ENCODE measurements at regions not wholly inside any gene's neighbourhood (a gene's known extent, or its start where the extent isn't known, plus 50 kb on each side); places are given as distances from the start of the nearest gene placed in this dataset.

DNA sequence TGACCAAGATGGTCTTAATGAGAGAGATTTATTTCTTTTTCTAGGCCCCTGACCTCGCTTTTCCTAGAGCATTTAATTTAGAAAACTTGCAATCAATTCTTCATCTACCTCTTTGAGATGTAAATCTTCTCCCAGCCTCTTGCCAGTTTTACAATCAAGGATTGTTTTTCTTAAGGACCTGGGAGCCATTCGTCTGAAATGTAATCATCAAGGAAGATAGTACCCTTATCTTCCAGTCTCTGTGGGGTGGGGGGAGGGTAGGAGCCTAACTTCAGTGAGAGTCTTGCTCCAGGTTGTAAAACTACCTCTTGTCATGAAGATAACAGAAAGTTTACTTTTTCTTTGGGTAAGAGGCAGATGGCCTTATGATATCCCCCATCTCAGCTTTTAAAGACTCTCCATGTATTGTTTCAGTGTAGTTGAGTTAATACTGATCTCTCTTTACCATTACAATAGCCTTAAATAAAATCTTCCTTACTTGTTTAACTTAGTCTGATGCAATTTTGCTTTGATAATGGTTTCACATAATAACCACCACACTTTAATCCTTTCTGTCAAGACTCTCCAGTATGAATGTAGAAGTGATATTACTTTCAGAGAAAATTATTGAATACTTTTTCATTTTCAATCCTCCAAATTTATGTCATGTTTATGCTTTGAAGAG, 110.2 kb upstream of the CPHXL start:
- no peaks in the 10 kb centered on the region for H3K4me1 ChIP-seq
- H3K4me3 ChIP-seq: no peak overlapping the region
- no peak overlapping the region for H3K27ac ChIP-seq
- no peak for DNase-seq
- no peaks in the 10 kb centered on the region for H3K36me3 ChIP-seq
- TF ChIP-seq, protein P1, sequence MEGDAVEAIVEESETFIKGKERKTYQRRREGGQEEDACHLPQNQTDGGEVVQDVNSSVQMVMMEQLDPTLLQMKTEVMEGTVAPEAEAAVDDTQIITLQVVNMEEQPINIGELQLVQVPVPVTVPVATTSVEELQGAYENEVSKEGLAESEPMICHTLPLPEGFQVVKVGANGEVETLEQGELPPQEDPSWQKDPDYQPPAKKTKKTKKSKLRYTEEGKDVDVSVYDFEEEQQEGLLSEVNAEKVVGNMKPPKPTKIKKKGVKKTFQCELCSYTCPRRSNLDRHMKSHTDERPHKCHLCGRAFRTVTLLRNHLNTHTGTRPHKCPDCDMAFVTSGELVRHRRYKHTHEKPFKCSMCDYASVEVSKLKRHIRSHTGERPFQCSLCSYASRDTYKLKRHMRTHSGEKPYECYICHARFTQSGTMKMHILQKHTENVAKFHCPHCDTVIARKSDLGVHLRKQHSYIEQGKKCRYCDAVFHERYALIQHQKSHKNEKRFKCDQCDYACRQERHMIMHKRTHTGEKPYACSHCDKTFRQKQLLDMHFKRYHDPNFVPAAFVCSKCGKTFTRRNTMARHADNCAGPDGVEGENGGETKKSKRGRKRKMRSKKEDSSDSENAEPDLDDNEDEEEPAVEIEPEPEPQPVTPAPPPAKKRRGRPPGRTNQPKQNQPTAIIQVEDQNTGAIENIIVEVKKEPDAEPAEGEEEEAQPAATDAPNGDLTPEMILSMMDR (IDR thresholded peaks at IDR 0.05): no peak
- TF ChIP-seq EP300 (IDR thresholded peaks at IDR 0.05): no peak
- no peak for TF ChIP-seq POLR2AphosphoS5 (IDR thresholded peaks at IDR 0.05)
- TF ChIP-seq POLR2A (IDR thresholded peaks at IDR 0.05): no peak
- no peaks in the 10 kb centered on the region for H3K27me3 ChIP-seq
- 20 to 39% methylated on average over 2 of the region's 2 CpGs for WGBS, 2 donors
- H3K9me3 ChIP-seq: no peaks in the 10 kb centered on the region
- intact Hi-C loops (cut with DNase I): no loop called here

DNA sequence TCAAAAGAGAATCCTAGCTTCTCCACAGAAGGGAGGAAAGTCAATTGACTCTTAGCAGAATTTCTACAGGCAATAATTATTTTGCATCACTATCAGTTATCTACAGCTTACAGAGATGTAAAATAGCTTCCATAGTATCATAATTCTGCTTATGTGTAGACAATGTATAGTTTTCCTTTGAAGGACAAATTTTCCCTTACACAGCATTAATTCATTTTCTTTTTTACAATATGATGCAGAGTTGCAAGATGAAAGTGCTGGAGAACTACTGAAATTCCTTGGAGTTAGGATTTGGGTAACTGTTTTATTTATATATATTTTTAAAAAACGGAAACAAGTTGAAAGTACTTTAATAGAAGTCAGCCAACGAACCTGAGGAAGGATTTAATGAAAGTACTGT, 111.0 kb upstream of the CPHXL start:
- 65 to 74% methylated on average over 2 of the region's 2 CpGs for WGBS, 2 donors

DNA sequence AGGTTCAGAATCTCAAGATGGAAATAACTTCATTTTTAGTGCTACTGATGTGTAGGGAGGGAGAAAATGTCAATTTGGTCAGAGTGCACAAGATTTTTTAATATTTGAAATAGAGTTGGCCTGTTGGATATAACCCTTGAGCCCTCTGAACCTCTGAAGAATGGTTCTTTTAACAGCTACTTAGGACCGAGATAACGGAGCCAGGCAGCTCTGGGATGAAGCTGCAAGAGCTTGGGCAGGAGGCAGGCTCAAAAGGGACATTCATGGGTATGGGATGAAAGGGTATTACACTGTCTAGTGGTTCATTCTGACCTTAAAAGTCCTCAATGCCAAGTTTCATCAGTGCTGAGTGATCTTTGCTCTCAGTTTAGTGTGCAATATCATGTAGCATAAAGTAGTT, 111.4 kb upstream of the CPHXL start:
- no peak for TF ChIP-seq POLR2AphosphoS5 (IDR thresholded peaks at IDR 0.05)
- H3K4me1 ChIP-seq: no peaks in the 10 kb centered on the region
- 67 to 71% methylated on average over 2 of the region's 2 CpGs for WGBS, 2 donors
- DNase-seq: no peak
- no peaks in the 10 kb centered on the region for H3K36me3 ChIP-seq
- H3K9me3 ChIP-seq: no peaks in the 10 kb centered on the region
- H3K27me3 ChIP-seq: no peaks in the 10 kb centered on the region
- intact Hi-C loops (cut with DNase I): no loop called here
- H3K27ac ChIP-seq: no peak overlapping the region
- no peak overlapping the region for H3K4me3 ChIP-seq

More for the DNA sequence above, 111.0 kb upstream of the CPHXL start:
- H3K27ac ChIP-seq: no peak overlapping the region
- intact Hi-C loops (cut with DNase I): no loop called here
- no peak for DNase-seq
- no peaks in the 10 kb centered on the region for H3K27me3 ChIP-seq
- TF ChIP-seq POLR2A (IDR thresholded peaks at IDR 0.05) (no peak), EP300 (IDR thresholded peaks at IDR 0.05) (no peak), POLR2AphosphoS5 (IDR thresholded peaks at IDR 0.05) (no peak)
- TF ChIP-seq, protein P1 (IDR thresholded peaks at IDR 0.05): no peak
- no peaks in the 10 kb centered on the region for H3K36me3 ChIP-seq
- no peak overlapping the region for H3K4me3 ChIP-seq
- H3K9me3 ChIP-seq: no peaks in the 10 kb centered on the region
- no peaks in the 10 kb centered on the region for H3K4me1 ChIP-seq

DNA sequence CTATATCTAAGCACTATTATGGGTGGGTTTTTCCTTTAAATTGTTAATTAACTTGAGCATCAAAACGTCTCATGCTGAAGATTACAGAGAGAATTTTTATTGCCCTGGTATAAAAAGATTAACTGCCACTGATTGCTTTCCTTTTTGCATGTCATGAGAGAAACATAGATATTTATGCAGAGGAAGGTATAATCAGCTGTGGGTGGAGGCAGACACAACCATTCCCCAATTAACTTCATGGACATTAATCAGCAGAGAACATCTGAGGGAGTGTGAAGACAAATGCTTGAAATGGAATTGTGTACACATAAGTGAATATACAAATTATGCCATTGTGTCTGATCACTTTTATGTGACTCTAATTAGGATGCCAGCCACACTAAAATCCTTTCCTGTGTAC, 115.2 kb upstream of the CPHXL start:
- no peak overlapping the region for H3K27ac ChIP-seq
- TF ChIP-seq EP300 (IDR thresholded peaks at IDR 0.05) (no peak), POLR2AphosphoS5 (IDR thresholded peaks at IDR 0.05) (no peak), POLR2A (IDR thresholded peaks at IDR 0.05) (no peak)
- TF ChIP-seq, protein P1 (IDR thresholded peaks at IDR 0.05): no peak
- WGBS, 2 donors: 1 to 8% methylated on average over 1 of the region's 1 CpG
- no peaks in the 10 kb centered on the region for H3K4me1 ChIP-seq
- no peaks in the 10 kb centered on the region for H3K36me3 ChIP-seq
- no peak for DNase-seq
- intact Hi-C loops (cut with DNase I): no loop called here
- H3K4me3 ChIP-seq: no peak overlapping the region
- no peaks in the 10 kb centered on the region for H3K27me3 ChIP-seq
- H3K9me3 ChIP-seq: no peaks in the 10 kb centered on the region

DNA sequence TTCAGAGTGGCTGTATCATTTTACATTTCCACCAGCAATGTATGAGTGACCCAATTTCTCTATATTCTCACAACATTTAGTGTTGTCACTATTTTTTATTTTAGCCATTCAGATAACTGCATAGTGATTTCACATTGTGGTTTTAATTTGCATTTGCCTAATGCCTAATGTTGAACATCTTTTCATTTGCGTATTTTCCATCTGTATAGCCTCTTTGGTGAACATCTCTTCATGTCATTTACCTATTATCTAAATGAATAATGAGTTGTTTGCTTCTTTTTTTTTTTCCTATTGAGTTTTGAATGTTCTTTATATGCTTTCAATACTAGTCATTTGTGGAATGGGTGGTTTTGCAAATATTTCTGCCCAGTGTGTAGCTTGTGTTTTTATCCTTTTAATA, 120.9 kb upstream of the CPHXL start:
- Histone ChIP-seq H3K36me3 (no peaks in the 10 kb centered on the region), H3K4me1 (no peaks in the 10 kb centered on the region), H3K27ac (no peak overlapping the region), H3K27me3 (no peaks in the 10 kb centered on the region), H3K4me3 (no peak overlapping the region), H3K9me3 (no peaks in the 10 kb centered on the region)
- no peak for TF ChIP-seq EP300 (IDR thresholded peaks at IDR 0.05)
- no peak for TF ChIP-seq POLR2AphosphoS5 (IDR thresholded peaks at IDR 0.05)
- TF ChIP-seq, protein P1 (IDR thresholded peaks at IDR 0.05): no peak
- no peak for TF ChIP-seq POLR2A (IDR thresholded peaks at IDR 0.05)
- intact Hi-C loops (cut with DNase I): no loop called here
- no peak for DNase-seq
- WGBS, 2 donors: 86 to 89% methylated on average over 1 of the region's 1 CpG

Data from sigmoid colon (tissue), 6 donors.